GM10266 (cell line): ENCODE measurements at regions not wholly inside any gene's neighbourhood (a gene's known extent, or its start where the extent isn't known, plus 50 kb on each side); places are given as distances from the start of the nearest gene placed in this dataset.

Experiments
- DNase-seq: peaks from one replicate; pipeline ENCODE4 v3.0.0; 2012; ENCODE audit errors: extremely low spot score
- CTCF ChIP-seq: IDR thresholded peaks from 2 replicates; pipeline ENCODE4 v1.5.1; 2012; ENCODE audit warnings: mild to moderate bottlenecking, low read depth; ENCODE audit not compliant: control insufficient read depth, insufficient read depth; ENCODE audit errors: missing control alignments

GRCh38 chr14:97218274-97218673 lies 421.1 kb downstream of the VRK1 start:
- TF ChIP-seq CTCF, result no peak
- no peak for DNase-seq

DNA sequence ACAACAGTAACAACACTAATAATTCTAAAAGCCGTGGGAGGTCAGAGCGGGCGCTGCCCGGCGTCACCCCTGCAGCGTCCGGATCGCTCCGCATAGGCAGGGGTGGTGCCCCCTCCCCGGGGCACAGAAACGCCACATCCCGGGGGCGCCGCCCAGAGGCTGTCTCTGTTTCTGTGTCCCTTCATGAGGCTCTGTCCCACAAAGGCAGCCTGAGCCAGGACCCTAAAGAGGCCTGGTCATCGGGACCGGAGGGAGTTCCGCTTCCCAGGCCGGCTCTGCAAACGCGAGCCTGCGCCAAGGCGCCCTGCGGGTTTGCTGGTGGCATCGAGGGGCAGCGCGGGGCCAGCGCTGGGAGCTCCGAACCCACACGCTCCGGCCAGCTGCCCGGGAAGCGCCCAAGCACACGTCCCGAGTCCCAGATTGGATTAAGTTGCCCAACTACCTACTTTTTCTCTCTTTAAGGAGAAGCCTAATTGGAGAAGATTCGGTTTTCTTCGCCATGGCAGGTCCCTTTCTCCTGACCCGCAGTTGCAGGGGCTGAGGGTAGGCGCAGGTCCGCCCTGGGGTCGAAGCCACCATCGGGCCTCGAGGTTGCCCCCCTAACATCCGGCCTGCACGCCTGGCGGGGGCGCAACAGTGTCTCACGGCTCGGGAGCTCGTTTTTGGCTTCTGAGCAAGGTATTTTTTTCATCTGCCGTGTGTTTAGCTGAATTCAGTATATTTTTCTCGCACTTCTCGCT lies 421.7 kb downstream of the VRK1 start:
- TF ChIP-seq CTCF, result no peak
- no peak for DNase-seq

- no peak for DNase-seq
These were observed 422.3 kb downstream of the VRK1 start for GRCh38 chr14:97219431-97220017.

GRCh38 chr14:97221572-97222285 lies 424.5 kb downstream of the VRK1 start:
- DNase-seq, result no peak
- no peak for TF ChIP-seq CTCF

More at GRCh38 chr14:97219431-97220017, 422.3 kb downstream of the VRK1 start:
- no peak for TF ChIP-seq CTCF

- TF ChIP-seq CTCF, result no peak
- no peak for DNase-seq
These were observed 426.8 kb downstream of the VRK1 start for GRCh38 chr14:97224016-97224415.

DNA sequence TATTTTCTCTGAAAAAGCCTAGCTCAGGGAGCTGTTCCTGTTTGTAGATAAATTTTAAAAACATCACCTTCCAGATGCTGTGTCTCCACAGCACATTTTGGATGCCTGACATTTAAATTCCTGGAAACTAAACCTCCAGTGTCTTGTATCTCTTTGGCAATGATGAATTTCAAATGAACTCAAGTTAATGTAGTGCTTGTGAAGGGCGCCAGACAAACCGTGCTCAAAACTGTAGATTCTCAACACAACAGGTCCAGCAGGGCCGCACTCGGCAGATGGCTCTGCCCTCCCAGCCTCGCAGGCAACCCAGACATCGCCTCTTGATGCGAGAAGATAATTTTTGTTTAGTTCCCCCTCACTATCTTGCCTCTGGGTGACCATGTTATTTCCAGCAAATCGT lies 432.9 kb downstream of the VRK1 start:
- no peak for TF ChIP-seq CTCF
- no peak for DNase-seq
